Activated CD4-positive, alpha-beta T cell treated with anti-CD3 and anti-CD28 coated beads, Interleukin-2, Interleukin-6, amounts not matched to agents 100 ng/mL and 50 ng/mL, durations not matched to agents 16 hours and 8 hours (primary cell): ENCODE measurements at regions not wholly inside any gene's neighbourhood (a gene's known extent, or its start where the extent isn't known, plus 50 kb on each side); places are given as distances from the start of the nearest gene placed in this dataset.
A peak's percentile ranks its signal among the peaks of the same experiment; 100 is the strongest.
"Not testable (repeated sequence)": the region's sequence is repeated elsewhere in the genome, so short reads cannot be mapped to it uniquely, and the experiment has no call there.

Experiments
- DNase-seq: peaks from one replicate; pipeline ENCODE4 v3.0.0-alpha.2; 2020

GRCh38 chr1:245102149-245102548 is 52.6 kb upstream of the KIF26B start:
- not testable (repeated sequence) for DNase-seq

GRCh38 chr1:245099401-245099800 is 55.4 kb upstream of the KIF26B start:
- DNase-seq, result no peak

- DNase-seq, result no peak
Measured at GRCh38 chr1:245098924-245099323, 55.9 kb upstream of the KIF26B start.

- no peak for DNase-seq
Measured at GRCh38 chr1:245096311-245097066, 58.3 kb upstream of the KIF26B start.

GRCh38 chr1:245095903-245096302 is 58.9 kb upstream of the KIF26B start:
- DNase-seq, result no peak

- DNase-seq, result no peak
Measured at GRCh38 chr1:245094954-245095353, 59.8 kb upstream of the KIF26B start.

GRCh38 chr1:245094092-245094491 is 60.7 kb upstream of the KIF26B start:
- no peak for DNase-seq

- no peak for DNase-seq
Measured at GRCh38 chr1:245092638-245092976, 62.2 kb upstream of the KIF26B start.

GRCh38 chr1:245091818-245092637 is 62.8 kb upstream of the KIF26B start:
- no peak for DNase-seq

- no peak for DNase-seq
Measured at GRCh38 chr1:245091171-245091621, 63.6 kb upstream of the KIF26B start.

- DNase-seq, result no peak
Measured at GRCh38 chr1:245090491-245091090, 64.2 kb upstream of the KIF26B start.

- DNase-seq, result no peak
Measured at GRCh38 chr1:245087723-245088122, 67.1 kb upstream of the KIF26B start.

GRCh38 chr1:245086389-245086969 is 68.3 kb upstream of the KIF26B start:
- no peak for DNase-seq

- DNase-seq, result peak; percentile 12
Measured at GRCh38 chr1:245085508-245086095, 69.2 kb upstream of the KIF26B start.

GRCh38 chr1:245084551-245084950 is 70.2 kb upstream of the KIF26B start:
- no peak for DNase-seq

- peak; percentile 15 for DNase-seq
Measured at GRCh38 chr1:245079021-245079609, 75.7 kb upstream of the KIF26B start.

GRCh38 chr1:245074898-245075297 is 79.9 kb upstream of the KIF26B start:
- no peak for DNase-seq

GRCh38 chr1:245074232-245074747 is 80.5 kb upstream of the KIF26B start:
- no peak for DNase-seq

- DNase-seq, result no peak
Measured at GRCh38 chr1:245070836-245071615, 83.8 kb upstream of the KIF26B start.

- DNase-seq, result no peak
Measured at GRCh38 chr1:245067257-245067656, 87.5 kb upstream of the KIF26B start.

GRCh38 chr1:245062741-245063305 is 92.0 kb upstream of the KIF26B start:
- DNase-seq, result peak; percentile 10
